Peyer's patch (tissue), 4 donors: ENCODE measurements at regions not wholly inside any gene's neighbourhood (a gene's known extent, or its start where the extent isn't known, plus 50 kb on each side); places are given as distances from the start of the nearest gene placed in this dataset.

Experiments
- CTCF ChIP-seq, 6 experiments: fragments of 450-650 bp in 4 of 6; fragments of 200-600 bp in 2 of 6; sonication (generic) in 1 of 6; IDR thresholded peaks; one replicate each; pipeline ENCODE4 v1.5.1; 2017 to 2019; ENCODE audit warnings: antibody characterized with exemption in 6 of 6, mild to moderate bottlenecking in 3 of 6, moderate library complexity in 1 of 6
- POLR2A ChIP-seq, 2 donors: fragments of 450-650 bp; IDR thresholded peaks; one replicate each; pipeline ENCODE4 v1.5.1; 2017; ENCODE audit warnings: antibody characterized with exemption in 2 of 2, mild to moderate bottlenecking in 2 of 2, moderate library complexity in 2 of 2

DNA sequence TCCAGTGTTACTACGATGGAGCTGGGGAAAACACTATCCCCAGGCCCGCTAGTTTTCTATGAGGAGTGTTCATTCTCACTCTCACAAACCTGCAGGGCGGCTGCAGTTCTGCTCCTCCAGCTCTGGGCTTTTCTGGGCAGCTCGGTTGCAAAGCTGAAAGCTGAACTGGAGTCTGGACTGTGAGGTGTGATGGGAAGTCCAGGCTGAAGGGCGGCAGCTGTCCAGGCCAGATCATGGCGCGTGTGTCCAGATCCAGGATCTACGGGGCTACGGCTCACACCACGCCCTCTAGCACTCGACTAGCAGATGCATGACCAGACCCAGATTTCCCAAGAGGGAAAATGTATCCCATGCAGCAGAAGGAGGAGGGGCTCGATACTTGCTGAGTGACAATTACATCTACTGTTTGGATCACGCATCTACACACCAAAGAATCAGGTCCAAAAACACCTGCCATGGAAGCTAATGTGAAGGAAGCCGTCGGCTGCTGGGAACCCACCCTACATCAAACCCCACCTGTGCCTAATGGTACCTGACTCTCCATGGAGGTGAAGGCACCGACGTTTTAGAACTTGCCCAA is 555.0 kb downstream of the BRD1 start:
- TF ChIP-seq CTCF (IDR thresholded peaks at IDR 0.05) (no peak), POLR2A (IDR thresholded peaks at IDR 0.05) (no peak)
